Transverse colon (tissue), 4 donors: ENCODE measurements at regions not wholly inside any gene's neighbourhood (a gene's known extent, or its start where the extent isn't known, plus 50 kb on each side); places are given as distances from the start of the nearest gene placed in this dataset.

Source experiments
- POLR2AphosphoS5 ChIP-seq, 3 donors: sonication (generic); formaldehyde crosslinking; IDR thresholded peaks; one replicate each; pipeline ENCODE4 v1.6.1; 2016; ENCODE audit warnings: antibody characterized with exemption in 3 of 3
- TF ChIP-seq, protein P1 (sequence below), 5 experiments: fragments of 200-600 bp in 3 of 5; fragments of 450-650 bp in 2 of 5; sonication (generic) in 3 of 5; IDR thresholded peaks; 1 replicate in 2 of 5; 2 replicates in 3 of 5; pipeline ENCODE4 v1.5.1; 2016 to 2017; ENCODE audit warnings: antibody characterized with exemption in 5 of 5, inconsistent platforms in 3 of 5, mild to moderate bottlenecking in 2 of 5, moderate library complexity in 1 of 5

DNA sequence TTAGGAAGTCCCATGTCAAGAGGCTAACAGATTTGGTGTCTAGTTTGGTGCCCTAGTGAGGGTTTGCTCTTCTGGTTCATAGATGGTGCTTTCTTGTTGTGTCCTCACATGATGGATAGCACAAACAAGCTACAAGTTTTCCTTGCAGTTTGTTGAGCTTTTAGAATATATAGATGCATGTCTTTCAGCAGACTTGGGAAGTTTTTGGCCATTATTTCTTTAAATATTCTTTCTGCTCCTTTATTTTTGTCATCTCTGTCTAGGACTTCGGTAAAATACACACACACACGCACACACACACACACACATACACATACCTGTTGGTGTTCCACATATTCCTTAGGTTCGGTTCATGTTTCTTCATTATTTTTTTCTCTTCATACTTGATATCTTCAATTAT, 81.5 kb upstream of the TEX51 start:
- TF ChIP-seq, protein P1, sequence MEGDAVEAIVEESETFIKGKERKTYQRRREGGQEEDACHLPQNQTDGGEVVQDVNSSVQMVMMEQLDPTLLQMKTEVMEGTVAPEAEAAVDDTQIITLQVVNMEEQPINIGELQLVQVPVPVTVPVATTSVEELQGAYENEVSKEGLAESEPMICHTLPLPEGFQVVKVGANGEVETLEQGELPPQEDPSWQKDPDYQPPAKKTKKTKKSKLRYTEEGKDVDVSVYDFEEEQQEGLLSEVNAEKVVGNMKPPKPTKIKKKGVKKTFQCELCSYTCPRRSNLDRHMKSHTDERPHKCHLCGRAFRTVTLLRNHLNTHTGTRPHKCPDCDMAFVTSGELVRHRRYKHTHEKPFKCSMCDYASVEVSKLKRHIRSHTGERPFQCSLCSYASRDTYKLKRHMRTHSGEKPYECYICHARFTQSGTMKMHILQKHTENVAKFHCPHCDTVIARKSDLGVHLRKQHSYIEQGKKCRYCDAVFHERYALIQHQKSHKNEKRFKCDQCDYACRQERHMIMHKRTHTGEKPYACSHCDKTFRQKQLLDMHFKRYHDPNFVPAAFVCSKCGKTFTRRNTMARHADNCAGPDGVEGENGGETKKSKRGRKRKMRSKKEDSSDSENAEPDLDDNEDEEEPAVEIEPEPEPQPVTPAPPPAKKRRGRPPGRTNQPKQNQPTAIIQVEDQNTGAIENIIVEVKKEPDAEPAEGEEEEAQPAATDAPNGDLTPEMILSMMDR (IDR thresholded peaks at IDR 0.05), result no peak
- no peak for TF ChIP-seq POLR2AphosphoS5 (IDR thresholded peaks at IDR 0.05)
